Ishikawa (cell line): ENCODE measurements at regions not wholly inside any gene's neighbourhood (a gene's known extent, or its start where the extent isn't known, plus 50 kb on each side); places are given as distances from the start of the nearest gene placed in this dataset.

Experiments
- CEBPB ChIP-seq: IDR thresholded peaks from 2 replicates; pipeline ENCODE4 v1.6.1; 2012
- CREB1 ChIP-seq: IDR thresholded peaks from 2 replicates; pipeline ENCODE4 v1.6.1; 2012; ENCODE audit warnings: low read depth
- EGR1 ChIP-seq: IDR thresholded peaks from 2 replicates; pipeline ENCODE4 v1.6.1; 2012
- EP300 ChIP-seq: IDR thresholded peaks from 2 replicates; pipeline ENCODE4 v1.6.1; 2012; ENCODE audit warnings: borderline replicate concordance
- FOXM1 ChIP-seq: IDR thresholded peaks from 2 replicates; pipeline ENCODE4 v1.6.1; 2012; ENCODE audit warnings: low read depth, borderline replicate concordance
- MAX ChIP-seq: IDR thresholded peaks from 2 replicates; pipeline ENCODE4 v1.6.1; 2012
- NFIC ChIP-seq: IDR thresholded peaks from 2 replicates; pipeline ENCODE4 v1.6.1; 2012
- RAD21 ChIP-seq: IDR thresholded peaks from 2 replicates; pipeline ENCODE4 v1.6.1; 2012; ENCODE audit warnings: low read depth
- REST ChIP-seq: IDR thresholded peaks from 2 replicates; pipeline ENCODE4 v1.6.1; 2012; ENCODE audit warnings: low read depth, mild to moderate bottlenecking
- TAF1 ChIP-seq: IDR thresholded peaks from 2 replicates; pipeline ENCODE4 v1.6.1; 2012; ENCODE audit warnings: low read depth, mild to moderate bottlenecking
- TCF12 ChIP-seq: IDR thresholded peaks from 2 replicates; pipeline ENCODE4 v1.6.1; 2012; ENCODE audit warnings: low read depth
- TEAD4 ChIP-seq: IDR thresholded peaks from 2 replicates; pipeline ENCODE4 v1.6.1; 2012
- YY1 ChIP-seq: IDR thresholded peaks from 2 replicates; pipeline ENCODE4 v1.6.1; 2012; ENCODE audit warnings: low read depth

- no peak for TF ChIP-seq REST
- no peak for TF ChIP-seq TAF1
- no peak for TF ChIP-seq TCF12
- TF ChIP-seq YY1, result no peak
- no peak for TF ChIP-seq CREB1
- no peak for TF ChIP-seq EP300
- TF ChIP-seq TEAD4, result no peak
- no peak for TF ChIP-seq FOXM1
- no peak for TF ChIP-seq CEBPB
- no peak for TF ChIP-seq EGR1
- no peak for TF ChIP-seq MAX
- no peak for TF ChIP-seq RAD21
- TF ChIP-seq NFIC, result no peak
Observed at GRCh38 chr11:71075871-71076420, 176.4 kb downstream of the SHANK2 start.
